RWPE1 (cell line): ENCODE measurements at regions not wholly inside any gene's neighbourhood (a gene's known extent, or its start where the extent isn't known, plus 50 kb on each side); places are given as distances from the start of the nearest gene placed in this dataset.

Experiments used
- CTCF ChIA-PET: fragments of 350-600 bp; sonication (Branson Sonifier 250); formaldehyde crosslinking; extraction: SDS; loops from one replicate; lab custom pipeline; 2021; lab: Yijun Ruan, JAX
- POLR2A ChIA-PET: fragments of 400-600 bp; formaldehyde crosslinking; extraction: SDS; loops from one replicate; lab custom pipeline; 2020; ENCODE audit warnings: antibody characterized with exemption; ENCODE audit not compliant: low non-redundant PET; lab: Yijun Ruan, JAX
- DNase-seq: peaks from one replicate; pipeline ENCODE4 v3.0.0; 2012; ENCODE audit warnings: low spot score
- H3K27ac ChIP-seq: fragments of 450-650 bp; 2 replicates; pipeline ENCODE4 v1.5.1; 2017
- CTCF ChIP-seq: fragments of 450-650 bp; conservative IDR thresholded peaks from 2 replicates; pipeline ENCODE4 v1.5.1; 2017; ENCODE audit warnings: low read depth, mild to moderate bottlenecking

- POLR2A ChIA-PET = no interaction called here
- DNase-seq = no peak
These were observed 131.5 kb upstream of the RALGAPA2 start for GRCh38 chr20:20843982-20844381.

DNA sequence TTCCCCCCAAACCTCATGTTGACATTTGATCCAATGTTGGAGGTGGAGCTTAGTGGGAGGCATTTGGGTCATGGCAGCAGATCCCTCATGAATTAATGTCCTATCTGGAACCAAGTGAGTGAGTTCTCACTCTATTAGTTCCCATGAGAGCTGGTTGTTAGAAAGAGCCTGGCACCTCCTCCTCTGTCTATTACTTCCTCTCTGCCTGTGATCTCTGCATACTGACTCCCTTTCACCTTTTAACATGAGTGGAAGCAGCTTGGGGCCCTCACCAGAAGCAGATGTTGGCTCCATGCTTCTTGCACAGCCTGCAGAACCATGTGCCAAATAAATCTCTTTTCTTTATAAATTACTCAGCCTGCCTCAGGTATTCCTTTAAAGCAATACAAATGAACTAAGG is 127.3 kb upstream of the RALGAPA2 start:
- no peak for DNase-seq
- CTCF ChIA-PET = interaction anchor here (0.6 to 5.4 kb wide), 5 partner anchors 126 to 732 kb away, joined by 3 to 21 read pairs (median 3); no protein-coding TSS in a partner anchor
- H3K27ac ChIP-seq = no peak overlapping the region
- POLR2A ChIA-PET = no interaction called here
- TF ChIP-seq CTCF = no peak

More at GRCh38 chr20:20843982-20844381, 131.5 kb upstream of the RALGAPA2 start:
- no peak overlapping the region for H3K27ac ChIP-seq
- TF ChIP-seq CTCF = no peak
- CTCF ChIA-PET = interaction anchor here (0.6 to 1.8 kb wide), 3 partner anchors 16 to 725 kb away, joined by 3 to 4 read pairs (median 4); no protein-coding TSS in a partner anchor

DNA sequence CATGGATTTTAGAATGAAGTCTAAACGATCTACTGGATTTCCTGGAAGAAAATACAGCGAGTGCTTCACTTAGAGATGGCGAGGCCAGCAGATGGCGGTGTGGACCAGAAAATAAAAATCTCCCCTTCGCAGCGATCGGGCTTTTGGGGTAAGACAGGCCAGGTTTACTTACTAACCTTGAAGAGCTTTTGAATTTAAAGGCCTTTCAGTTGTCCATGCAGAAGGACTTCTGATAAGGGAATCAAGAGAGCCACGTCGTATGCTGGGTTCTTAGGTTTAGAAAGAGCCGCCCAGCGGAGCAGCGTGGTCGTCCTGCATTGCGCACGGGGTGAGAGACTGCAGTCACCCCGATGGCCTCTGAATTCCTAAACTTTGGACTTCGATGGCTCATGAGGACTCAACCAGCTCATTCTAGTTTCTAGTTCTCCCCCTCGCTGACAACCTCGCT is 125.2 kb upstream of the RALGAPA2 start:
- peak; percentile 83 for TF ChIP-seq CTCF
- ChIA-PET POLR2A (no interaction called here), CTCF (interaction anchor here (0.6 to 5.4 kb wide), 11 partner anchors 10 to 777 kb away, joined by 3 to 21 read pairs (median 5); no protein-coding TSS in a partner anchor)

DNA sequence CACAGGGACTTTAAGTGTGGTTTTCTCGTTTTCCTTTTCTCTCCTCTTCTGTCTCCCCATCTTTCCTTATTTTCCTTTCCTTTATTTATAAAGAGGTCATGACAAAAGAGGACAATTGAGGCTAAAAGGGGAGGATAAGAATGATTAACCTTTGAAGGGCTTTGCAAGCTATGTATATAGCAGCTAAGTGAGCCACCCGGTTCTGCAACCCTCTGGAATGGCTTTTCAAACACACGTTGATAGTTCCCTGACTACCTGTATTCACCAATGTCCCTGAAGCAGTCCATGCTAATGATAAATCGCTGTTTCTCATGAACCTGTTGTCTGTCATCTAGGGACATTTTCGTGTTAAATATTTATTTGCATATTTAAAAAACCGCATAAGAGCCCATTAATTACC is 124.4 kb upstream of the RALGAPA2 start:
- no peak for TF ChIP-seq CTCF
- H3K27ac ChIP-seq = no peak overlapping the region
- no peak for DNase-seq
- CTCF ChIA-PET = interaction anchor here (0.5 to 5.4 kb wide), 10 partner anchors 10 to 778 kb away, joined by 3 to 21 read pairs (median 5); no protein-coding TSS in a partner anchor
- POLR2A ChIA-PET = no interaction called here

More for the DNA sequence above, 125.2 kb upstream of the RALGAPA2 start:
- peak; percentile 54 for DNase-seq
- no peak overlapping the region for H3K27ac ChIP-seq

DNA sequence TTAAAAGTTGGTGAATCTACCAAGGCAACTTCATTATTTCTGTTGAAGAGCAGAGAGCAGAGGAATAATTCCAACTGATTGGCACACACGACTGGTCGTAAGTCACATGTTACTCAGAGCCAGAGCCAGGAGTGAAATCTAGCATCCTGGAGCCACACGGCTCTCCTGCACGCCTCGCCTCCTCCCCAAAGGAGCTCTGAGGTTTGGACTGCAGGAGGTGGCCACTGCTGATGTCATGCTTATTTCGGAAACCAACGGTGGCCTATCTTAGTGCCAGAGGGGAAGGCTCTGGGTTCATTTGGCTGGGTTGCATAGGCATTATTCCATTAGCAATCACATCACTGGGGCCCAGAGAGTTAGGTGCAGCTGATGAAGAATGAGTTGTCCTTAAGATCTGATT is 123.5 kb upstream of the RALGAPA2 start:
- TF ChIP-seq CTCF = no peak
- DNase-seq = no peak
- no peak overlapping the region for H3K27ac ChIP-seq
- POLR2A ChIA-PET = no interaction called here
- CTCF ChIA-PET = interaction anchor here (5.4 kb wide), 1 partner anchor 670 kb away, joined by 21 read pairs; no protein-coding TSS in a partner anchor

DNA sequence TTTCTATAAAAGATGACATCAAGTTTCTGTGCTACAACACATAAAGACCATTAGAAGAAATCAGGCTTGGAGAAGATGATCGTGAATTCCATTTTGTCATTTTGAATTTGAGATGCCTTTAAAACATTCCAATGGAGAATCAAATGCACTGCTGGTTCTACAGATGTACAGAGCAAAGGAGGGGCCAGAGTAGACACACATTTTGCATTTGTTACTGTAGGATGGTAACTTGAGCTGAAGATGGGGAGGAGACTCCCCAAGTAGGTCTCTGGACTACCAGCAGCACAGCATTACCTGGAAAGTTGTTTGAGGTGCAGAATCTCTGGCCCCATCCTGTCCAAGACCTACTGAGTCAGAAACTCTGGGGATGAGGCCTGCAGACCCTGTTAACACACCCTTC is 121.6 kb upstream of the RALGAPA2 start:
- no peak overlapping the region for H3K27ac ChIP-seq
- ChIA-PET CTCF (interaction anchor here (0.7 to 1.0 kb wide), 2 partner anchors 124 to 169 kb away, joined by 3 read pairs; no protein-coding TSS in a partner anchor), POLR2A (no interaction called here)
- no peak for DNase-seq
- TF ChIP-seq CTCF = no peak
